Naive thymus-derived CD8-positive, alpha-beta T cell (primary cell): ENCODE measurements at regions not wholly inside any gene's neighbourhood (a gene's known extent, or its start where the extent isn't known, plus 50 kb on each side); places are given as distances from the start of the nearest gene placed in this dataset.
"Not testable (repeated sequence)": the region's sequence is repeated elsewhere in the genome, so short reads cannot be mapped to it uniquely, and the experiment has no call there.

Experiments used
- ATAC-seq, 2 donors: fragments of 150-1000 bp; cut with Tn5 transposase in 1 of 2; sonication (Bioruptor Pico), chemical (Tn5 transposase) in 1 of 2; 1 replicate in 1 of 2; 2 replicates in 1 of 2; pipeline ENCODE4 v1.10.0; 2021; ENCODE audit warnings: mild to moderate bottlenecking in 2 of 2, moderate library complexity in 2 of 2
- POLR2A ChIA-PET: fragments of 350-600 bp; sonication (Branson Sonifier 250); formaldehyde crosslinking; loops from one replicate; lab custom pipeline; 2021; ENCODE audit warnings: antibody characterized with exemption; lab: Charles Lee
- DNase-seq, 10 donors: peaks; one replicate each; pipeline versions ENCODE4 v3.0.0 to v3.0.0-alpha.2; 2020 to 2022
- H3K27ac Mint-ChIP-seq, 10 donors: one replicate each; pipeline ENCODE4 v1.8.0; 2020 to 2022; ENCODE audit warnings: mild to moderate bottlenecking in 10 of 10, mixed read lengths in 10 of 10, moderate library complexity in 4 of 10, inconsistent platforms in 1 of 10
- H3K27me3 Mint-ChIP-seq, 5 donors: one replicate each; pipeline ENCODE4 v1.8.0; 2021 to 2022; ENCODE audit warnings: mixed read lengths in 5 of 5
- H3K36me3 Mint-ChIP-seq, 3 donors: one replicate each; pipeline ENCODE4 v1.8.0; 2020 to 2022; ENCODE audit warnings: mixed read lengths in 3 of 3, mild to moderate bottlenecking in 2 of 3, inconsistent platforms in 1 of 3
- H3K4me1 Mint-ChIP-seq, 4 donors: one replicate each; pipeline ENCODE4 v1.8.0; 2021 to 2022; ENCODE audit warnings: mixed read lengths in 4 of 4
- H3K4me3 Mint-ChIP-seq, 10 donors: one replicate each; pipeline ENCODE4 v1.8.0; 2020 to 2022; ENCODE audit warnings: mild to moderate bottlenecking in 10 of 10, mixed read lengths in 10 of 10, moderate library complexity in 6 of 10, inconsistent platforms in 1 of 10
- H3K9me3 Mint-ChIP-seq, 9 donors: one replicate each; pipeline ENCODE4 v1.8.0; 2020 to 2022; ENCODE audit warnings: mixed read lengths in 9 of 9, mild to moderate bottlenecking in 3 of 9, inconsistent platforms in 1 of 9, moderate library complexity in 1 of 9

DNA sequence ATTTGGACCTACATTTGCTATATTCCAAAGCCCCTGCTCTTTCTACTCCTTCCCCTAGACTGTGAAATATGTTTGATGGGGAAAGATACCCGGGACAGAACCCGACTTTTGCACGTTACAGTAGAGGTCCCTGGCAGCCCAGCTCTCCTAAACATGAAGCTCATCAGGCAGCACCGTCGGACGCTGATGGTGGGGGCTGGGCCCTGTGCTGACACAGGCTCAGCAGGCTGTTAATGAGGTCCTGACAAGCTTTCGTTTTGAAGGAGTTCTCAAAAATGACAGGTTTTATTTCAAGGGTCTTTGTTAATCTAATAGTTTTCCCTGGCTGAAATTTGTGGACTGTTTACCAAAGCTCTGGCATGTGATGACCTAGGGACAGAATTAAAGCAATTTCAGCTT, 102.3 kb downstream of the SLC25A47 start:
- POLR2A ChIA-PET: no interaction called here
- no peaks in the 10 kb centered on the region for H3K27me3 Mint-ChIP-seq
- peaks cover 0 to 6% (median 0%) of the 10 kb centered on the region in 3 donors for H3K36me3 Mint-ChIP-seq
- DNase-seq: no peak
- H3K4me1 Mint-ChIP-seq: peaks cover 7 to 24% (median 17%) of the 10 kb centered on the region in 4 donors
- H3K27ac Mint-ChIP-seq: peak overlapping the region in 2 of 10 donors; percentile 29 to 85
- H3K9me3 Mint-ChIP-seq: no peaks in the 10 kb centered on the region
- ATAC-seq: no peak
- H3K4me3 Mint-ChIP-seq: no peak overlapping the region

DNA sequence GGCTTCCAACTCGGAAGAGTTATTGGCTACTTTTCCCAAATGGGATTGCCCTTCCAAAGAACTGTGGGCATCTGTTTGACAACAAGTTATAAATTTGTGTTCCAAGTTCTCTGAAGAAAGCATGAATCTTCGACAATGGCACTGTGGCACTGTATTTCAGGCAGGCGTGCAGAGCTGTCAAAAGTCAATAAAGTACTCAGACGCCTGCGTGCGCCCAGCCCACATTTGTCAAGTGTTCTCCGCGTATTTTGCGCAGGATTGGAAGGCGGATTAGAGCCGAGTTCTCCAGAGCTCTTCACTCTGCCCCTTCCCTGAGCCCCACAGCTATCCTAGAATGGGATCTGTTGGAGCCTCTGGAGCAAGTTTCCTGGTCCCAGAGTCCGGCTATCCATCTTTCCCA, 103.2 kb downstream of the SLC25A47 start:
- H3K4me1 Mint-ChIP-seq: peaks cover 7 to 18% (median 16%) of the 10 kb centered on the region in 4 donors
- POLR2A ChIA-PET: interaction anchor here (0.7 kb wide), 1 partner anchor 149 kb away, joined by 3 read pairs; no protein-coding TSS in a partner anchor
- H3K9me3 Mint-ChIP-seq: no peaks in the 10 kb centered on the region
- H3K27ac Mint-ChIP-seq: peak overlapping the region in 1 of 10 donors; percentile 60
- H3K4me3 Mint-ChIP-seq: no peak overlapping the region
- DNase-seq: no peak
- ATAC-seq: no peak
- H3K36me3 Mint-ChIP-seq: peaks cover 0 to 6% (median 0%) of the 10 kb centered on the region in 3 donors
- no peaks in the 10 kb centered on the region for H3K27me3 Mint-ChIP-seq

DNA sequence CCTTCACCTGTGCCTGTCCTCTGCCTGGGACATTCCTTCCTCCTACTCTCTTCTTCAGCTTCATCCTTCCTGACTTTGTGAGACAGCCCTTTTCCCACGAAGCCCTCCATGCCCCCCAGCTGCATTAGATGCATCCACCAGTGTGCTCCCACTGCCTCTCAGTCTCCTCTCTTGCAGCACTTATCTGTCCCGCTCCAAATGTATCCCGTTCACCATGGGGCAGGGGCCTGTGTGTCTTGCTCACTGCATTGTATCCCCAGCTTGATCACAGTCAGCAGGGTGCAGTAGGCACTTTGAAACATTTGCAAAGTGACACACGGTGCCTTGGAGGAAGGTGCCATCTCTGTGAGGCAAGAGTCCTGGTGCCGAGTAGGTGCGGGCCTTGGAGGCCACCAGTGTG, 104.0 kb downstream of the SLC25A47 start:
- ATAC-seq (no peak), DNase-seq (no peak)
- POLR2A ChIA-PET: interaction anchor here (0.7 kb wide), 1 partner anchor 149 kb away, joined by 3 read pairs; no protein-coding TSS in a partner anchor
- Mint-ChIP-seq H3K27ac (peak overlapping the region in 3 of 10 donors; percentile 14 to 74 (median 59)), H3K4me1 (peaks cover 7 to 18% (median 17%) of the 10 kb centered on the region in 4 donors), H3K4me3 (no peak overlapping the region), H3K9me3 (no peaks in the 10 kb centered on the region), H3K27me3 (no peaks in the 10 kb centered on the region), H3K36me3 (peaks cover 0 to 6% (median 0%) of the 10 kb centered on the region in 3 donors)

DNA sequence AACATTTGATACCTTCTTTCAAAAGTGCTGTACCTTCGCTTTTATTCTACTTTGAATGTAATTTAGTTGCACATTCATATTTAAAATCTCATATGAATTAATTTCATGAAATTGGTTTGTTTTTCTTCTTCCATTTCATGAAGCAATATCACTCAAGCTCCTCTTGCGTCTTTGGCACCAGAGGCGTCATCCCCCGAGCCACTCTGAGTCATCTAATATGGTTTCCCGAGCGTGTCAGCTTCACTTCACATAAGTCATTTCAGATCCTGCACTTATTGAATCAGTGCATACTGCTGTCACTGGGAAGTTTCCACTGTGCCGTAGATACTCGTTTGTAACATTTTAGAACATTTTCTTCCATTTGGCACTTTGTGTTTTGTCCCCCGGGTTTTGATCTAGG, 105.6 kb downstream of the SLC25A47 start:
- H3K9me3 Mint-ChIP-seq: no peaks in the 10 kb centered on the region
- H3K4me3 Mint-ChIP-seq: no peak overlapping the region
- H3K36me3 Mint-ChIP-seq: peaks cover 0 to 6% (median 3%) of the 10 kb centered on the region in 3 donors
- DNase-seq: no peak
- H3K27me3 Mint-ChIP-seq: no peaks in the 10 kb centered on the region
- H3K4me1 Mint-ChIP-seq: peaks cover 6 to 18% (median 17%) of the 10 kb centered on the region in 4 donors
- H3K27ac Mint-ChIP-seq: peak overlapping the region in 1 of 10 donors; percentile 4
- ATAC-seq: no peak
- POLR2A ChIA-PET: interaction anchor here (0.6 kb wide), 1 partner anchor 614 kb away, joined by 7 read pairs; no protein-coding TSS in a partner anchor

DNA sequence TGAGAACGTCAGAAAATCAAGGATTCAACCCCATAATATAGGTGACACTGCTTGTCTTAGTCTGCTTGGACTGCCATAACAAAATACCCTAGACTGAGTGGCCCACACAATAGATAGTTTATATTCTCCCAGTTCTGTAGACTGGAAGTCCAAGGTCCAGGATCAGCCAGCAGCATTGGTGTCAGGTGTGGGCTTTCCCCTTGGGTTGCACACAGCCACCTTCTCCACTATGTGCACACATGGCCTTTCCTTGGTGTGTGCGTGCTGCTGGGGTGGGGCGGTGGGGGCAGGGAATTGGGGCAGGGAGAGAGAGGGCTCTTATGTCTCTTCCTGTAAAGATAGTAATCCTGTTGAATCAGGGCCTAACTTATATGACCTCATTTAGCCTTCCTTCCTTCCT, 106.4 kb downstream of the SLC25A47 start:
- Mint-ChIP-seq H3K4me1 (peaks cover 5 to 22% (median 16%) of the 10 kb centered on the region in 4 donors), H3K27me3 (no peaks in the 10 kb centered on the region), H3K27ac (no peak overlapping the region), H3K4me3 (no peak overlapping the region), H3K9me3 (no peaks in the 10 kb centered on the region), H3K36me3 (peaks cover 0 to 6% (median 3%) of the 10 kb centered on the region in 3 donors)
- DNase-seq (no peak), ATAC-seq (no peak)
- POLR2A ChIA-PET: no interaction called here

DNA sequence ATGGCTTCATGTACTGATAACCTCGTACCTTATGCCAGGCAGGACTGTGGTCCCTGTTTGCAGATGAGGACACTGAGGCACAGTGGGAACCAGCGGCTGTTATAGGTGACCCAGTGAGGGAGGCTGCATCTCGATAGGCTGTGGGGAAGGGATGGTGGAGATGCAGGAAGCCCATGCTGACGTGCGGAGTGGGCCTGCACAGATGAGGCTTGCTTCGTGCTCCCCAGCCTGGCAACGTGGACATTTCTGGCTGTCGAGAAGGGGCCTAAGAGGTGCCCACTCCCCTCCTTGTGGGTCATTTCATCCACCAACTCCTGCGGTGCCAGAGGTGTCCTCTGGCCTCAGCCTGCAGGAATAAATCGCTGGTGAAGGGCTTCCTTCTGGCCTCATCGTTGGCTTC, 107.4 kb downstream of the SLC25A47 start:
- POLR2A ChIA-PET: interaction anchor here (0.6 kb wide), 1 partner anchor 147 kb away, joined by 3 read pairs; no protein-coding TSS in a partner anchor
- peaks cover 0 to 6% (median 3%) of the 10 kb centered on the region in 3 donors for H3K36me3 Mint-ChIP-seq
- no peak overlapping the region for H3K4me3 Mint-ChIP-seq
- peaks cover under 1 to 22% (median 14%) of the 10 kb centered on the region in 4 donors for H3K4me1 Mint-ChIP-seq
- no peak for DNase-seq
- H3K27ac Mint-ChIP-seq: no peak overlapping the region
- no peak for ATAC-seq
- no peaks in the 10 kb centered on the region for H3K27me3 Mint-ChIP-seq
- H3K9me3 Mint-ChIP-seq: no peaks in the 10 kb centered on the region

DNA sequence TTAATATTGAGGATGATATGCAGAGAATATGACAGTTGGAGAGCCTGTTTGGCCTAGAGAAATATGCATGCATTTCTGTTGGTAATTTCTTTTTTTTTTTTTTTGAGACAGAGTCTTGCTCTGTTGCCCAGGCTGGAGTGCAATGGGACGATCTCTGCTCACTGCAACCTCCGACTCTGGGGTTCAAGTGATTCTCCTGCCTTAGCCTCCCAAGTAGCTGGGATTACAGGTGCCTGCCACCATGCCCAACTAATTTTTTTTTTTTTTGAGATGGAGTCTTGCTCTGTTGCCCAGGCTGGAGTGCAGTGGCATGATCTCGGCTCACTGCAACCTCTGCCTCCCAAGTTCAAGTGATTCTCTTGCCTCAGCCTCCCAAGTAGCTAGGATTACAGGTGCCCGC, 108.3 kb downstream of the SLC25A47 start:
- H3K4me1 Mint-ChIP-seq: peaks cover 2 to 26% (median 18%) of the 10 kb centered on the region in 4 donors
- not testable (repeated sequence) for ATAC-seq, H3K36me3 Mint-ChIP-seq

DNA sequence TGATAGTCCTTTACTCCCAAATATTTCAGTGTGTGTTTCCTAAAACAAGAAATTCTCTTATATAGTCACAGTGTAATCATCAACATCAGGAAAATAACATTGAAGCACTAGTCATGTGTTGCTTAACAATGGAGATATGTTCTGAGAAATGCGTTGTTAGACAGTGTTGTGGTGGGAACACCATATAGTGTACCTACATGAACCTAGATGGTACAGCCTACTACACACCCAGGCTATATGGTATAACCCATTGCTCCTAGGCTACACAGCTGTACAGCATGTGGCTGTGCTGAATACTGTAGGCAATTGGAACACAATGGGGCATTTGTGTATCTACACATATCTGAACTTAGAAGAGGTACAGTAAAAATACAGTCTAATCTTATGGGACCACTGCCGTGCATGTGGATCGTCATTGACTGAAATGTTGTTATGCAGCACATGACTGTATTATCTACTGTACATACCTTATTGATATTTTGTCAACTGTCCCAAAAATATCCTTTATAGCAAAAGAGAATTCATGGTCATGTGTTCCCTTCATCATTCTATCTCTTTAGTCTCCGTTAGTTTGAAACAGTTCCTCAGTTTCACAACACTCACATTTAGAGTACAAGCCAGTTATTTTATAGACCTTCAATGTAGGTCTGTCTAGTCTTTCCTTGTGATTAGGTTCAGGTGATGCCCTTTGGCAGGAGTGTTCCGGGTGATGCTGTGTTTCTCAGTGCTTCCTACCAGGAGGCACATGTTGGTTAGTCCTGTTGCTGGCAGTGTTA, 109.7 kb downstream of the SLC25A47 start:
- Mint-ChIP-seq H3K9me3 (no peaks in the 10 kb centered on the region), H3K27me3 (no peaks in the 10 kb centered on the region), H3K27ac (no peak overlapping the region), H3K4me3 (no peak overlapping the region), H3K36me3 (peaks cover 0 to 4% (median 3%) of the 10 kb centered on the region in 3 donors), H3K4me1 (peaks cover 4 to 32% (median 17%) of the 10 kb centered on the region in 4 donors)
- ATAC-seq: no peak
- no peak for DNase-seq
- POLR2A ChIA-PET: no interaction called here

More for the DNA sequence above, 108.3 kb downstream of the SLC25A47 start:
- H3K27me3 Mint-ChIP-seq, DNase-seq, H3K27ac Mint-ChIP-seq, H3K9me3 Mint-ChIP-seq, POLR2A ChIA-PET, H3K4me3 Mint-ChIP-seq: not testable (repeated sequence)

DNA sequence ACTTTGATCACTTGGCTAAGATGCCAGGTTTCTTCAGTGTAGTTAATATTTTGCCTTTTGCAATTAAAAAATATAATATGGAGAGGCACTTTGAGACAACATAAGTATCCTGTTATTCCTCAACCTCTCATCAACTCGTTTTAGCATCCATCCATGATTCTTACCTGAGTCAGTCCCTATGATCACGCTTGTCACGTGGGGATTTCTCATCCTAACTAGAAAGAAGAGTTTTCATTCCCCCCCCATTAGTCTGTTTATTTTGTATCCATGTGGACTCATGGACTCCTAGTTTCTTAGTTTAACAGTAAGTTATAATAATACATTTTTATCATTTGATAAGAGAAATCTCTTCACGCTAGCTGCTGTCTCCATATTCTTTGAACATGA, 110.3 kb downstream of the SLC25A47 start:
- peaks cover 5 to 33% (median 17%) of the 10 kb centered on the region in 4 donors for H3K4me1 Mint-ChIP-seq
- ATAC-seq (no peak), DNase-seq (no peak)
- POLR2A ChIA-PET: no interaction called here
- H3K9me3 Mint-ChIP-seq: no peaks in the 10 kb centered on the region
- H3K4me3 Mint-ChIP-seq: no peak overlapping the region
- peaks cover 0 to 4% (median 3%) of the 10 kb centered on the region in 3 donors for H3K36me3 Mint-ChIP-seq
- no peaks in the 10 kb centered on the region for H3K27me3 Mint-ChIP-seq
- H3K27ac Mint-ChIP-seq: no peak overlapping the region

DNA sequence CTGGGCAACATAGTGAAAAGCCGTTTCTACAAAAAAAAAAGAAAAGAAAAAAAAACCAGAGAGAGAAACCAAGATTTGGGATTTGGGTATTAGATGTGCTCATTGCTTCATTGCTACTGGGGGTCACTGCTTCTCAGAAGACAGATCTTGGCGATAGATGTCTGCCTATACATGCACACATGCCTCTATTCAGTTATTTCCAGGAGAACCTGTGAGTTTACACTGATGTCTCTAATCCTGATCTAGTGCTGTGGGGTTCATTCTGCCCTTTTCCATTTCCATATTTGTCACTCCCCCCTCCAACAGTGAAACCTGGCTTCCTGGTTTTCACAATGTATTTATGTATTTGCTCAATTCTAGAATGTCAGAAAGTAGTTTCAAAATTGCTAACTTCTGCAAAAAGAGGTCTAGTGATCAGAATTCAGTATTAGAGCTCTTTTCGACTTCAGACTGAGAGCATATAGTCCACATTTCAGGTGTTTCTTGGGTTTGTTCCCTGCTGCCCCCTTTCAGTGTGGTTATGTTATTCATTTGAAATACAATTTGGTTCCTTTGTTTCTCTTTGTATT, 111.0 kb downstream of the SLC25A47 start:
- Mint-ChIP-seq H3K27me3 (no peaks in the 10 kb centered on the region), H3K4me3 (no peak overlapping the region), H3K9me3 (no peaks in the 10 kb centered on the region), H3K36me3 (peaks cover 0 to 3% (median under 1%) of the 10 kb centered on the region in 3 donors), H3K27ac (peak overlapping the region in 1 of 10 donors; percentile 29), H3K4me1 (peaks cover 6 to 33% (median 17%) of the 10 kb centered on the region in 4 donors)
- no peak for DNase-seq
- ATAC-seq: no peak
- POLR2A ChIA-PET: no interaction called here

DNA sequence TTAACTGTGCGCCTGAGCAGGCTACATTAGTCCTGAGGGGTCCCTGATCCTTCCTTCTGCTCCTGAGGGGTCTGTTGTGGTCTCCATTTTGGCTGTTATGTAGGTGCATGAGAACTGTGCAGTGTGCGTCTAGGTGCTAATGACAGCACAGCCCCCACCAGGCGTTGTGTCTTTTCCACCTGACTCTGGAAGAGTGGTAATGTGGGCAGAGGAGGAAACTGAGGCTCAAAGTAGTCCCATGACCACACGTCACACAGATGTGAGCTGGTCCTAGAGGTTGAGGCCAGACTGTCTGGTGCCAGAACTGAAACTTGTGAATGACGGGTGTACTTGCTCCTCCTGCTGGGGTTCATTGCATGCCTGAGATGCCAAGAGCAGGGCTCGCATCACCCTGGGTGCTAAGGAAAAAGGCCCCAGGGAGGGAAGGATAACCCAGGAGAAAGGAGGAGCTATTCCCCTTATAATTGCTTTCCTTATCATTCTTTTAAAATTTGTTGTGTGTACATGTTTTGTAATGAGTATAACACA, 111.8 kb downstream of the SLC25A47 start:
- Mint-ChIP-seq H3K9me3 (no peaks in the 10 kb centered on the region), H3K27me3 (no peaks in the 10 kb centered on the region), H3K36me3 (peaks cover 0 to 3% (median 0%) of the 10 kb centered on the region in 3 donors), H3K4me3 (no peak overlapping the region), H3K27ac (peak overlapping the region in 1 of 10 donors; percentile 27), H3K4me1 (peaks cover 7 to 35% (median 19%) of the 10 kb centered on the region in 4 donors)
- POLR2A ChIA-PET: no interaction called here
- ATAC-seq (no peak), DNase-seq (no peak)

DNA sequence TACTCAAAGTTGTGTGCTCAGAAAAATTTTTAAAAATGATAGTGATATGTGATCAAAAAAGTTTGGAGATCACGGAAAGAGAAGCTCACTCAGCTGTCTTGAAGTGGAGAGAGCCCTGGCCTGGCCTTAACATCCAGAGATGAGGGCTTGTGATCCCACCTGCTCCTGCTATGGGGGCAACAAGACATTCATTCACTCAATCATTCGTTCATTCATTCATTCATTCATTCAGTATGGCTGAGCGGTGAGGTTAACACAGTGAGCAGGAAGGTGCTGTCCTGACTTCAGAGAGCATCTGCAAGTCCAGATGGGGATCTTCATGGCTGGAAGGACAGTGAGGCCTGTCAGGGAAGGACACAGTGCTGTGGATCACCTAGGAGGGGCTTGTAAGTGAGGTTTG, 112.3 kb downstream of the SLC25A47 start:
- no peaks in the 10 kb centered on the region for H3K9me3 Mint-ChIP-seq
- H3K27ac Mint-ChIP-seq: peak overlapping the region in 1 of 10 donors; percentile 23
- ATAC-seq: no peak
- H3K27me3 Mint-ChIP-seq: no peaks in the 10 kb centered on the region
- peaks cover 12 to 40% (median 23%) of the 10 kb centered on the region in 4 donors for H3K4me1 Mint-ChIP-seq
- no peak overlapping the region for H3K4me3 Mint-ChIP-seq
- no peak for DNase-seq
- POLR2A ChIA-PET: no interaction called here
- peaks cover 0 to 3% (median 0%) of the 10 kb centered on the region in 3 donors for H3K36me3 Mint-ChIP-seq
